ENCODE measurements at regions not wholly inside any gene's neighbourhood (a gene's known extent, or its start where the extent isn't known, plus 50 kb on each side); places are given as distances from the start of the nearest gene placed in this dataset.

- WGBS, 2 donors: 62 to 63% methylated on average over 6 of the region's 6 CpGs
- Histone ChIP-seq H3K27me3 (ENCODE audit: control insufficient read depth in 1 of 2, insufficient read depth in 2 of 2, low read length in 2 of 2) (no peaks in the 10 kb centered on the region), H3K9me3 (ENCODE audit: control insufficient read depth in 2 of 2, insufficient read depth in 1 of 2, low read depth in 1 of 2, low read length in 1 of 2) (no peaks in the 10 kb centered on the region)
These were observed 74.4 kb upstream of the EPB41L3 start for GRCh38 chr18:5618047-5618688.

GRCh38 chr18:5611221-5611620 lies 67.4 kb upstream of the EPB41L3 start:
- Histone ChIP-seq H3K9me3 (ENCODE audit: control insufficient read depth in 2 of 2, insufficient read depth in 1 of 2, low read depth in 1 of 2, low read length in 1 of 2) (no peaks in the 10 kb centered on the region), H3K27me3 (ENCODE audit: control insufficient read depth in 1 of 2, insufficient read depth in 2 of 2, low read length in 2 of 2) (no peaks in the 10 kb centered on the region)
- 83 to 84% methylated on average over 4 of the region's 4 CpGs for WGBS, 2 donors

More at GRCh38 chr18:5618047-5618688, 74.4 kb upstream of the EPB41L3 start:
- H3K4me3 ChIP-seq (ENCODE audit: low read depth in 1 of 2, low read length in 2 of 2): no peak overlapping the region
- no peaks in the 10 kb centered on the region for H3K4me1 ChIP-seq (ENCODE audit: control insufficient read depth in 2 of 2, insufficient read depth in 2 of 2, low read length in 1 of 2)
- no peak overlapping the region for H3K27ac ChIP-seq (ENCODE audit: low read depth in 2 of 2, low read length in 1 of 2)
- no peaks in the 10 kb centered on the region for H3K36me3 ChIP-seq (ENCODE audit: control insufficient read depth in 2 of 2, insufficient read depth in 2 of 2, low read length in 1 of 2)

GRCh38 chr18:5608846-5609245 lies 65.0 kb upstream of the EPB41L3 start:
- Histone ChIP-seq H3K4me1 (ENCODE audit: control insufficient read depth in 2 of 2, insufficient read depth in 2 of 2, low read length in 1 of 2) (no peaks in the 10 kb centered on the region), H3K27ac (ENCODE audit: low read depth in 2 of 2, low read length in 1 of 2) (no peak overlapping the region), H3K27me3 (ENCODE audit: control insufficient read depth in 1 of 2, insufficient read depth in 2 of 2, low read length in 2 of 2) (no peaks in the 10 kb centered on the region), H3K4me3 (ENCODE audit: low read depth in 1 of 2, low read length in 2 of 2) (no peak overlapping the region), H3K9me3 (ENCODE audit: control insufficient read depth in 2 of 2, insufficient read depth in 1 of 2, low read depth in 1 of 2, low read length in 1 of 2) (no peaks in the 10 kb centered on the region), H3K36me3 (ENCODE audit: control insufficient read depth in 2 of 2, insufficient read depth in 2 of 2, low read length in 1 of 2) (no peaks in the 10 kb centered on the region)
- WGBS, 2 donors: 87 to 89% methylated on average over 2 of the region's 2 CpGs

More at GRCh38 chr18:5611221-5611620, 67.4 kb upstream of the EPB41L3 start:
- Histone ChIP-seq H3K4me1 (ENCODE audit: control insufficient read depth in 2 of 2, insufficient read depth in 2 of 2, low read length in 1 of 2) (no peaks in the 10 kb centered on the region), H3K27ac (ENCODE audit: low read depth in 2 of 2, low read length in 1 of 2) (no peak overlapping the region), H3K36me3 (ENCODE audit: control insufficient read depth in 2 of 2, insufficient read depth in 2 of 2, low read length in 1 of 2) (no peaks in the 10 kb centered on the region), H3K4me3 (ENCODE audit: low read depth in 1 of 2, low read length in 2 of 2) (no peak overlapping the region)

- Histone ChIP-seq H3K27me3 (ENCODE audit: control insufficient read depth in 1 of 2, insufficient read depth in 2 of 2, low read length in 2 of 2) (no peaks in the 10 kb centered on the region), H3K9me3 (ENCODE audit: control insufficient read depth in 2 of 2, insufficient read depth in 1 of 2, low read depth in 1 of 2, low read length in 1 of 2) (no peaks in the 10 kb centered on the region), H3K4me3 (ENCODE audit: low read depth in 1 of 2, low read length in 2 of 2) (no peak overlapping the region), H3K36me3 (ENCODE audit: control insufficient read depth in 2 of 2, insufficient read depth in 2 of 2, low read length in 1 of 2) (no peaks in the 10 kb centered on the region), H3K27ac (ENCODE audit: low read depth in 2 of 2, low read length in 1 of 2) (no peak overlapping the region), H3K4me1 (ENCODE audit: control insufficient read depth in 2 of 2, insufficient read depth in 2 of 2, low read length in 1 of 2) (no peaks in the 10 kb centered on the region)
- WGBS, 2 donors: 78 to 80% methylated on average over 6 of the region's 6 CpGs
These were observed 63.2 kb upstream of the EPB41L3 start for GRCh38 chr18:5606951-5607350.

GRCh38 chr18:5604778-5605177 lies 61.0 kb upstream of the EPB41L3 start:
- Histone ChIP-seq H3K9me3 (ENCODE audit: control insufficient read depth in 2 of 2, insufficient read depth in 1 of 2, low read depth in 1 of 2, low read length in 1 of 2) (no peaks in the 10 kb centered on the region), H3K27me3 (ENCODE audit: control insufficient read depth in 1 of 2, insufficient read depth in 2 of 2, low read length in 2 of 2) (no peaks in the 10 kb centered on the region), H3K36me3 (ENCODE audit: control insufficient read depth in 2 of 2, insufficient read depth in 2 of 2, low read length in 1 of 2) (no peaks in the 10 kb centered on the region), H3K27ac (ENCODE audit: low read depth in 2 of 2, low read length in 1 of 2) (no peak overlapping the region), H3K4me3 (ENCODE audit: low read depth in 1 of 2, low read length in 2 of 2) (no peak overlapping the region), H3K4me1 (ENCODE audit: control insufficient read depth in 2 of 2, insufficient read depth in 2 of 2, low read length in 1 of 2) (no peaks in the 10 kb centered on the region)
- 63 to 79% methylated on average over 2 of the region's 2 CpGs for WGBS, 2 donors

GRCh38 chr18:5603153-5603552 lies 59.4 kb upstream of the EPB41L3 start:
- Histone ChIP-seq H3K27ac (ENCODE audit: low read depth in 2 of 2, low read length in 1 of 2) (no peak overlapping the region), H3K9me3 (ENCODE audit: control insufficient read depth in 2 of 2, insufficient read depth in 1 of 2, low read depth in 1 of 2, low read length in 1 of 2) (no peaks in the 10 kb centered on the region), H3K36me3 (ENCODE audit: control insufficient read depth in 2 of 2, insufficient read depth in 2 of 2, low read length in 1 of 2) (no peaks in the 10 kb centered on the region), H3K27me3 (ENCODE audit: control insufficient read depth in 1 of 2, insufficient read depth in 2 of 2, low read length in 2 of 2) (no peaks in the 10 kb centered on the region), H3K4me3 (ENCODE audit: low read depth in 1 of 2, low read length in 2 of 2) (no peak overlapping the region), H3K4me1 (ENCODE audit: control insufficient read depth in 2 of 2, insufficient read depth in 2 of 2, low read length in 1 of 2) (no peaks in the 10 kb centered on the region)
- WGBS, 2 donors: 52 to 59% methylated on average over 6 of the region's 6 CpGs

GRCh38 chr18:5601188-5601624 lies 57.4 kb upstream of the EPB41L3 start:
- Histone ChIP-seq H3K27me3 (ENCODE audit: control insufficient read depth in 1 of 2, insufficient read depth in 2 of 2, low read length in 2 of 2) (no peaks in the 10 kb centered on the region), H3K27ac (ENCODE audit: low read depth in 2 of 2, low read length in 1 of 2) (no peak overlapping the region), H3K4me1 (ENCODE audit: control insufficient read depth in 2 of 2, insufficient read depth in 2 of 2, low read length in 1 of 2) (no peaks in the 10 kb centered on the region), H3K36me3 (ENCODE audit: control insufficient read depth in 2 of 2, insufficient read depth in 2 of 2, low read length in 1 of 2) (no peaks in the 10 kb centered on the region), H3K9me3 (ENCODE audit: control insufficient read depth in 2 of 2, insufficient read depth in 1 of 2, low read depth in 1 of 2, low read length in 1 of 2) (no peaks in the 10 kb centered on the region), H3K4me3 (ENCODE audit: low read depth in 1 of 2, low read length in 2 of 2) (no peak overlapping the region)
- 77 to 83% methylated on average over 2 of the region's 2 CpGs for WGBS, 2 donors

- 42 to 45% methylated on average over 4 of the region's 4 CpGs for WGBS, 2 donors
- no peaks in the 10 kb centered on the region for H3K9me3 ChIP-seq (ENCODE audit: control insufficient read depth in 2 of 2, insufficient read depth in 1 of 2, low read depth in 1 of 2, low read length in 1 of 2)
- H3K27me3 ChIP-seq (ENCODE audit: control insufficient read depth in 1 of 2, insufficient read depth in 2 of 2, low read length in 2 of 2): no peaks in the 10 kb centered on the region
- H3K4me3 ChIP-seq (ENCODE audit: low read depth in 1 of 2, low read length in 2 of 2): no peak overlapping the region
- H3K4me1 ChIP-seq (ENCODE audit: control insufficient read depth in 2 of 2, insufficient read depth in 2 of 2, low read length in 1 of 2): no peaks in the 10 kb centered on the region
- H3K36me3 ChIP-seq (ENCODE audit: control insufficient read depth in 2 of 2, insufficient read depth in 2 of 2, low read length in 1 of 2): no peaks in the 10 kb centered on the region
- no peak overlapping the region for H3K27ac ChIP-seq (ENCODE audit: low read depth in 2 of 2, low read length in 1 of 2)
These were observed 56.7 kb upstream of the EPB41L3 start for GRCh38 chr18:5600378-5601071.

- Histone ChIP-seq H3K4me1 (ENCODE audit: control insufficient read depth in 2 of 2, insufficient read depth in 2 of 2, low read length in 1 of 2) (no peaks in the 10 kb centered on the region), H3K27me3 (ENCODE audit: control insufficient read depth in 1 of 2, insufficient read depth in 2 of 2, low read length in 2 of 2) (no peaks in the 10 kb centered on the region), H3K36me3 (ENCODE audit: control insufficient read depth in 2 of 2, insufficient read depth in 2 of 2, low read length in 1 of 2) (no peaks in the 10 kb centered on the region), H3K27ac (ENCODE audit: low read depth in 2 of 2, low read length in 1 of 2) (no peak overlapping the region), H3K9me3 (ENCODE audit: control insufficient read depth in 2 of 2, insufficient read depth in 1 of 2, low read depth in 1 of 2, low read length in 1 of 2) (no peaks in the 10 kb centered on the region), H3K4me3 (ENCODE audit: low read depth in 1 of 2, low read length in 2 of 2) (no peak overlapping the region)
- 54 to 62% methylated on average over 2 of the region's 2 CpGs for WGBS, 2 donors
These were observed 52.8 kb upstream of the EPB41L3 start for GRCh38 chr18:5596585-5596984.

Measured in esophagus (tissue), 2 donors.